C4-2B (cell line): ENCODE measurements at regions not wholly inside any gene's neighbourhood (a gene's known extent, or its start where the extent isn't known, plus 50 kb on each side); places are given as distances from the start of the nearest gene placed in this dataset.

Source experiments
- ZFX ChIP-seq: fragments of 450-650 bp; IDR thresholded peaks from 2 replicates; pipeline ENCODE4 v1.6.1; 2017
- TF ChIP-seq, protein P1 (sequence below): fragments of 450-650 bp; conservative IDR thresholded peaks from 2 replicates; pipeline ENCODE4 v1.5.1; 2017; ENCODE audit warnings: mild to moderate bottlenecking

- TF ChIP-seq, protein P1, sequence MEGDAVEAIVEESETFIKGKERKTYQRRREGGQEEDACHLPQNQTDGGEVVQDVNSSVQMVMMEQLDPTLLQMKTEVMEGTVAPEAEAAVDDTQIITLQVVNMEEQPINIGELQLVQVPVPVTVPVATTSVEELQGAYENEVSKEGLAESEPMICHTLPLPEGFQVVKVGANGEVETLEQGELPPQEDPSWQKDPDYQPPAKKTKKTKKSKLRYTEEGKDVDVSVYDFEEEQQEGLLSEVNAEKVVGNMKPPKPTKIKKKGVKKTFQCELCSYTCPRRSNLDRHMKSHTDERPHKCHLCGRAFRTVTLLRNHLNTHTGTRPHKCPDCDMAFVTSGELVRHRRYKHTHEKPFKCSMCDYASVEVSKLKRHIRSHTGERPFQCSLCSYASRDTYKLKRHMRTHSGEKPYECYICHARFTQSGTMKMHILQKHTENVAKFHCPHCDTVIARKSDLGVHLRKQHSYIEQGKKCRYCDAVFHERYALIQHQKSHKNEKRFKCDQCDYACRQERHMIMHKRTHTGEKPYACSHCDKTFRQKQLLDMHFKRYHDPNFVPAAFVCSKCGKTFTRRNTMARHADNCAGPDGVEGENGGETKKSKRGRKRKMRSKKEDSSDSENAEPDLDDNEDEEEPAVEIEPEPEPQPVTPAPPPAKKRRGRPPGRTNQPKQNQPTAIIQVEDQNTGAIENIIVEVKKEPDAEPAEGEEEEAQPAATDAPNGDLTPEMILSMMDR = no peak
- no peak for TF ChIP-seq ZFX
These were observed 189.4 kb upstream of the DMRTA1 start for GRCh38 chr9:22257026-22257816.
